K562 (cell line): ENCODE measurements at regions not wholly inside any gene's neighbourhood (a gene's known extent, or its start where the extent isn't known, plus 50 kb on each side); places are given as distances from the start of the nearest gene placed in this dataset.

Source experiments
- ATAC-seq: fragments of 200-7000 bp; cut with Tn5 transposase; 3 replicates; pipeline ENCODE4 v1.9.1; 2020; ENCODE audit warnings: moderate library complexity
- BruUV-seq: library from RNA; stranded (reverse); fragments of 400-500 nt; replicated peaks from 2 replicates; lab custom pipeline; 2021; lab: Mats Ljungman, UMichigan
- CTCF ChIA-PET: fragments of 300-600 bp; formaldehyde crosslinking; extraction: SDS; loops from one replicate; lab custom pipeline; 2021; ENCODE audit warnings: low intra/inter-chr PET ratio; lab: Yijun Ruan, JAX
- POLR2A ChIA-PET: fragments of 300-600, 350-650 bp; sonication (Branson Sonifier 250); formaldehyde crosslinking; extraction: SDS; loops from one replicate; lab custom pipeline; 2021; ENCODE audit warnings: antibody characterized with exemption, inconsistent platforms; lab: Yijun Ruan, JAX
- DNase-seq, 4 experiments: peaks; one replicate each; pipeline versions ENCODE4 v3.0.0 to v3.0.0-alpha.2; 2011 to 2018; ENCODE audit warnings: low spot score in 3 of 4, mixed read lengths in 3 of 4; ENCODE audit errors: extremely low read depth in 1 of 4
- FAIRE-seq: peaks from 2 replicates; lab custom pipeline; 2011; peaks lifted over from hg19 to GRCh38; lab: Jason Lieb, UNC
- H2AFZ ChIP-seq: 2 replicates; pipeline ENCODE4 v1.6.0; 2011; ENCODE audit warnings: low read depth, low read length, control low read depth, inconsistent platforms
- H3K27ac ChIP-seq: fragments of 200-600 bp; 3 replicates; pipeline ENCODE4 v1.8.0; 2011; ENCODE audit warnings: low read depth, mild to moderate bottlenecking, control low read depth, inconsistent platforms, low read length, moderate library complexity, mixed read lengths; ENCODE audit errors: extremely low read depth
- H3K27me3 ChIP-seq, 2 experiments: fragments of 300-600 bp in 1 of 2; 2 replicates in 1 of 2; 3 replicates in 1 of 2; pipeline versions ENCODE4 v1.6.0 to v1.8.0; 2011; ENCODE audit warnings: inconsistent platforms in 2 of 2, low read length in 2 of 2, mild to moderate bottlenecking in 1 of 2, mixed read lengths in 1 of 2, moderate library complexity in 1 of 2; ENCODE audit not compliant: control insufficient read depth in 2 of 2, insufficient read depth in 2 of 2
- H3K36me3 ChIP-seq: fragments of 300-600 bp; 3 replicates; pipeline ENCODE4 v1.8.0; 2011; ENCODE audit warnings: mild to moderate bottlenecking, low read length, inconsistent platforms; ENCODE audit not compliant: control insufficient read depth, insufficient read depth
- H3K4me1 ChIP-seq, 2 experiments: fragments of 200-600 bp in 1 of 2; replicated peaks in 1 of 2; 2 replicates in 1 of 2; 3 replicates in 1 of 2; pipeline versions ENCODE4 v1.5.1 to v1.8.0; 2011; ENCODE audit warnings: inconsistent platforms in 2 of 2, low read length in 2 of 2, mild to moderate bottlenecking in 1 of 2, mixed read lengths in 1 of 2, moderate library complexity in 1 of 2; ENCODE audit not compliant: control insufficient read depth in 2 of 2, insufficient read depth in 2 of 2
- H3K4me2 ChIP-seq: 2 replicates; pipeline ENCODE4 v1.6.1; 2011; ENCODE audit warnings: low read length, control low read depth, inconsistent platforms, mixed read lengths; ENCODE audit not compliant: insufficient read depth
- H3K4me3 ChIP-seq: fragments of 200-600 bp; sonication (generic), shearing (Covaris generic); 2 replicates; pipeline ENCODE4 v1.5.1; 2016; ENCODE audit warnings: control low read depth, inconsistent platforms
- H3K79me2 ChIP-seq: fragments of 200-600 bp; 3 replicates; pipeline ENCODE4 v1.8.0; 2011; ENCODE audit warnings: low read length, inconsistent platforms; ENCODE audit not compliant: control insufficient read depth, insufficient read depth
- H3K9ac ChIP-seq, 2 experiments: 2 replicates each; pipeline versions ENCODE4 v1.6.0 to v1.6.1; 2011; ENCODE audit warnings: low read depth in 2 of 2, low read length in 2 of 2, control low read depth in 1 of 2, inconsistent platforms in 1 of 2, mild to moderate bottlenecking in 1 of 2, mixed read lengths in 1 of 2; ENCODE audit not compliant: insufficient read depth in 1 of 2
- H3K9me1 ChIP-seq: one replicate; pipeline ENCODE4 v1.6.0; 2011; ENCODE audit warnings: inconsistent platforms, mild to moderate bottlenecking, low read length, moderate library complexity; ENCODE audit not compliant: control insufficient read depth, insufficient read depth
- H3K9me3 ChIP-seq: replicated peaks from 2 replicates; pipeline ENCODE4 v1.5.1; 2011; ENCODE audit warnings: low read depth, low read length, inconsistent platforms; ENCODE audit not compliant: control insufficient read depth, insufficient read depth
- H4K20me1 ChIP-seq: replicated peaks from 2 replicates; pipeline ENCODE4 v1.6.1; 2011; ENCODE audit warnings: low read length, inconsistent platforms, mixed read lengths; ENCODE audit not compliant: control insufficient read depth, insufficient read depth
- CBFB ChIP-seq: sonication (generic); formaldehyde crosslinking; IDR thresholded peaks from 2 replicates; pipeline ENCODE4 v1.4.0; 2020; ENCODE audit warnings: mild to moderate bottlenecking, missing genetic modification reagents
- ERF ChIP-seq: fragments of 450-650 bp; formaldehyde crosslinking; IDR thresholded peaks from 2 replicates; pipeline ENCODE4 v1.4.0; 2020; ENCODE audit warnings: mild to moderate bottlenecking, mixed read lengths
- ETV1 ChIP-seq: fragments of 450-650 bp; conservative IDR thresholded peaks from 2 replicates; pipeline ENCODE4 v1.6.1; 2016; ENCODE audit warnings: missing genetic modification characterization, control low read depth, low read depth, missing compliant biosample characterization
- HSF4 ChIP-seq: fragments of 250-450 bp; sonication (Bioruptor Pico); IDR thresholded peaks from 2 replicates; pipeline ENCODE4 v2.1.2; 2022; ENCODE audit warnings: mild to moderate bottlenecking, moderate library complexity, borderline replicate concordance
- NFRKB ChIP-seq: fragments of 450-650 bp; IDR thresholded peaks from 2 replicates; pipeline ENCODE4 v1.6.1; 2016; ENCODE audit warnings: low read depth
- PTRF ChIP-seq: fragments of 450-650 bp; IDR thresholded peaks from 2 replicates; pipeline ENCODE4 v1.6.1; 2016; ENCODE audit warnings: mild to moderate bottlenecking, missing genetic modification characterization, missing compliant biosample characterization
- SIN3A ChIP-seq, 2 experiments: fragments of 150-350 bp in 1 of 2; IDR thresholded peaks; 2 replicates each; pipeline ENCODE4 v1.6.1; 2011 to 2016; ENCODE audit warnings: borderline replicate concordance in 2 of 2, low read depth in 2 of 2, low read length in 2 of 2, mild to moderate bottlenecking in 2 of 2, moderate library complexity in 2 of 2; ENCODE audit not compliant: control insufficient read depth in 1 of 2
- SREBF2 ChIP-seq: sonication (generic); formaldehyde crosslinking; IDR thresholded peaks from 2 replicates; pipeline ENCODE4 v1.4.0; 2020; ENCODE audit warnings: mild to moderate bottlenecking, missing genetic modification reagents
- SRSF1 ChIP-seq: fragments of 200-400 bp; formaldehyde crosslinking; IDR thresholded peaks from 2 replicates; pipeline ENCODE4 v1.6.1; 2017; ENCODE audit warnings: mild to moderate bottlenecking, low read depth, low read length, moderate library complexity
- TAF9B ChIP-seq: fragments of 450-650 bp; IDR thresholded peaks from 2 replicates; pipeline ENCODE4 v1.6.1; 2018; ENCODE audit warnings: mild to moderate bottlenecking; ENCODE audit not compliant: partially characterized antibody
- TBL1XR1 ChIP-seq, 2 experiments: IDR thresholded peaks; 2 replicates each; pipeline ENCODE4 v1.6.1; 2012; ENCODE audit warnings: improper control_type of control experiment in 2 of 2, low read length in 2 of 2, mild to moderate bottlenecking in 1 of 2
- YY1 ChIP-seq, 3 experiments: IDR thresholded peaks; 2 replicates each; pipeline ENCODE4 v1.6.1; 2011; ENCODE audit warnings: low read length in 2 of 3, mild to moderate bottlenecking in 2 of 3, moderate library complexity in 2 of 3, borderline replicate concordance in 1 of 3, control low read depth in 1 of 3, low read depth in 1 of 3; ENCODE audit not compliant: insufficient read depth in 3 of 3, insufficient replicate concordance in 2 of 3, control insufficient read depth in 1 of 3, insufficient read length in 1 of 3; ENCODE audit errors: extremely low read depth in 1 of 3
- ZNF780A ChIP-seq: fragments of 250-450 bp; sonication (Bioruptor Pico); IDR thresholded peaks from 2 replicates; pipeline ENCODE4 v1.5.0; 2021; ENCODE audit warnings: mild to moderate bottlenecking
- WGBS: fragments of 100-300 bp; shearing (Covaris generic); methylation state at CpG from one replicate; pipeline ENCODE4 v1.1.6; 2016; ENCODE audit warnings: low coverage, mixed read lengths; ENCODE audit not compliant: insufficient coverage; ENCODE audit errors: missing lambda C conversion rate; 5-methylcytosine and 5-hydroxymethylcytosine counted together
- in situ Hi-C: fragments of 300-500 bp; cut with MboI; formaldehyde crosslinking; loops from 4 replicates; pipeline ENCODE4 v1.15.0; 2018; ENCODE audit warnings: inconsistent platforms, mixed read lengths
- intact Hi-C: fragments of 100-400 bp; cut with micrococcal nuclease; formaldehyde crosslinking; loops from 2 replicates; pipeline ENCODE4 v1.14.2; 2022
- TF ChIP-seq, protein P1 (sequence below): fragments of 450-650 bp; IDR thresholded peaks from 2 replicates; pipeline ENCODE4 v1.6.1; 2016; ENCODE audit warnings: borderline replicate concordance

DNA sequence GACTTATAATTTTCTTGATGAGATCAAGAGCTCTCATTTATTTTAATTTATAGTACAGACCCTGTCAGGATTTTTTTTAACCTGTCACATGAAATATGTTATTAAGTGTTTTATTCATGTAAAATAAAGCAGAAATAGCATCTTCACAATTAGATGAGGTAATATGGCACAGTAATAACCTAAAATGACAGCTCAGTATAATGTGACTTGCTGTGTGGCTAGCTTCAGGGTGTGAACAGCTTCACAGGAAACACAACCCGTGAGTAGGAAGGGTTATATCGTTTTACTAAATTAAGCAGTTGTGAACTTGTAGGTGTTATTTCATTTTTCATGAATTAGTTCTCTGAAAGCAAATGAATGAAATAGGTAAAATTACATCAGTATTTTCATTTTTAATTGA is 366.9 kb upstream of the CHORDC1 start:
- H3K36me3 ChIP-seq = no peaks in the 10 kb centered on the region
- H3K9me1 ChIP-seq = no peaks in the 10 kb centered on the region
- H3K4me1 ChIP-seq = no peaks in the 10 kb centered on the region
- no peak overlapping the region for H2AFZ ChIP-seq
- in situ Hi-C loops (no loop called here), intact Hi-C loops (no loop called here)
- no peak overlapping the region for H3K27ac ChIP-seq
- H3K9me3 ChIP-seq = no peaks in the 10 kb centered on the region
- no peak for FAIRE-seq
- DNase-seq = no peak
- 3% methylated on average over 2 of the region's 2 CpGs for WGBS
- no peak for TF ChIP-seq ERF
- no peaks in the 10 kb centered on the region for H3K79me2 ChIP-seq
- H3K4me3 ChIP-seq = no peak overlapping the region
- no peaks in the 10 kb centered on the region for H3K27me3 ChIP-seq
- no peak for ATAC-seq
- no peaks in the 10 kb centered on the region for H4K20me1 ChIP-seq
- ChIA-PET CTCF (no interaction called here), POLR2A (no interaction called here)
- no peak overlapping the region for H3K9ac ChIP-seq
- no TSS peak for BruUV-seq
- H3K4me2 ChIP-seq = no peak overlapping the region

DNA sequence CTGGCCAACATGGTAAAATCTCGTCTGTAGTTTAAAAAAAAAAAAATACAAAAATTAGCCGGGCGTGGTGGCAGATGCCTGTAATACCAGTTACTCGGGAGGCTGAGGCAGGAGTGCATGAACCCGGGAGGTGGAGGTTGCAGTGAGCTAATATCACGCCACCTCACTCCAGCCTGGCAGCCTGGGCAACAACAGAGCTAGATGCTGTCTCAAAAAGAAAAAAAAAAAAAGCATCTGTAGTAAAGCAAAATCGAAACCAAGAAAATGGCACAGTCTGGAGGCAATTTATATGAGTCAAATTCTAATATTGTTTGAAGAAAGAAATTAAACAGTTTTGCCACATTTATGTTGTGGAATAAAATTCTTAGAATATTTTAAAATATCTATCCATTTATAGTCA is 365.0 kb upstream of the CHORDC1 start:
- H3K4me1 ChIP-seq = no peaks in the 10 kb centered on the region
- ATAC-seq (no peak), FAIRE-seq (no peak), DNase-seq (no peak)
- H3K9me1 ChIP-seq = no peaks in the 10 kb centered on the region
- BruUV-seq = no TSS peak
- H3K27ac ChIP-seq = no peak overlapping the region
- ChIA-PET POLR2A (no interaction called here), CTCF (interaction anchor here (0.7 kb wide), 1 partner anchor 261 kb away, joined by 3 read pairs; no protein-coding TSS in a partner anchor)
- H3K9me3 ChIP-seq = no peaks in the 10 kb centered on the region
- H3K79me2 ChIP-seq = no peaks in the 10 kb centered on the region
- no peaks in the 10 kb centered on the region for H4K20me1 ChIP-seq
- in situ Hi-C loops = no loop called here
- TF ChIP-seq PTRF (tag) = no peak
- TF ChIP-seq SREBF2 = no peak
- TF ChIP-seq CBFB (CRISPR knock-in tag) = no peak
- TF ChIP-seq, protein P1, sequence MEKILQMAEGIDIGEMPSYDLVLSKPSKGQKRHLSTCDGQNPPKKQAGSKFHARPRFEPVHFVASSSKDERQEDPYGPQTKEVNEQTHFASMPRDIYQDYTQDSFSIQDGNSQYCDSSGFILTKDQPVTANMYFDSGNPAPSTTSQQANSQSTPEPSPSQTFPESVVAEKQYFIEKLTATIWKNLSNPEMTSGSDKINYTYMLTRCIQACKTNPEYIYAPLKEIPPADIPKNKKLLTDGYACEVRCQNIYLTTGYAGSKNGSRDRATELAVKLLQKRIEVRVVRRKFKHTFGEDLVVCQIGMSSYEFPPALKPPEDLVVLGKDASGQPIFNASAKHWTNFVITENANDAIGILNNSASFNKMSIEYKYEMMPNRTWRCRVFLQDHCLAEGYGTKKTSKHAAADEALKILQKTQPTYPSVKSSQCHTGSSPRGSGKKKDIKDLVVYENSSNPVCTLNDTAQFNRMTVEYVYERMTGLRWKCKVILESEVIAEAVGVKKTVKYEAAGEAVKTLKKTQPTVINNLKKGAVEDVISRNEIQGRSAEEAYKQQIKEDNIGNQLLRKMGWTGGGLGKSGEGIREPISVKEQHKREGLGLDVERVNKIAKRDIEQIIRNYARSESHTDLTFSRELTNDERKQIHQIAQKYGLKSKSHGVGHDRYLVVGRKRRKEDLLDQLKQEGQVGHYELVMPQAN = no peak
- TF ChIP-seq YY1 (IDR thresholded peaks at IDR 0.05; ENCODE audit: borderline replicate concordance in 1 of 3, control insufficient read depth in 1 of 3, extremely low read depth in 1 of 3, insufficient read depth in 3 of 3, insufficient read length in 1 of 3, insufficient replicate concordance in 2 of 3, low read depth in 1 of 3, low read length in 2 of 3) = no peak
- no peak for TF ChIP-seq ETV1 (tag)
- TF ChIP-seq TBL1XR1 (IDR thresholded peaks at IDR 0.05; ENCODE audit: low read length in 2 of 2) = no peak
- TF ChIP-seq TAF9B = no peak
- no peak for TF ChIP-seq HSF4
- no peak for TF ChIP-seq SIN3A (IDR thresholded peaks at IDR 0.05; ENCODE audit: borderline replicate concordance in 2 of 2, control insufficient read depth in 1 of 2, low read depth in 2 of 2, low read length in 2 of 2)
- TF ChIP-seq NFRKB = no peak
- TF ChIP-seq ZNF780A (CRISPR knock-in tag) = no peak
- no peak for TF ChIP-seq SRSF1
- H3K36me3 ChIP-seq = no peaks in the 10 kb centered on the region
- H3K9ac ChIP-seq = no peak overlapping the region
- no peak overlapping the region for H2AFZ ChIP-seq
- no peak overlapping the region for H3K4me2 ChIP-seq
- H3K4me3 ChIP-seq = no peak overlapping the region
- intact Hi-C loops = no loop called here
- H3K27me3 ChIP-seq = no peaks in the 10 kb centered on the region
- WGBS = 0% methylated on average over 7 of the region's 7 CpGs
